ENCODE measurements at regions not wholly inside any gene's neighbourhood (a gene's known extent, or its start where the extent isn't known, plus 50 kb on each side); places are given as distances from the start of the nearest gene placed in this dataset.

DNA sequence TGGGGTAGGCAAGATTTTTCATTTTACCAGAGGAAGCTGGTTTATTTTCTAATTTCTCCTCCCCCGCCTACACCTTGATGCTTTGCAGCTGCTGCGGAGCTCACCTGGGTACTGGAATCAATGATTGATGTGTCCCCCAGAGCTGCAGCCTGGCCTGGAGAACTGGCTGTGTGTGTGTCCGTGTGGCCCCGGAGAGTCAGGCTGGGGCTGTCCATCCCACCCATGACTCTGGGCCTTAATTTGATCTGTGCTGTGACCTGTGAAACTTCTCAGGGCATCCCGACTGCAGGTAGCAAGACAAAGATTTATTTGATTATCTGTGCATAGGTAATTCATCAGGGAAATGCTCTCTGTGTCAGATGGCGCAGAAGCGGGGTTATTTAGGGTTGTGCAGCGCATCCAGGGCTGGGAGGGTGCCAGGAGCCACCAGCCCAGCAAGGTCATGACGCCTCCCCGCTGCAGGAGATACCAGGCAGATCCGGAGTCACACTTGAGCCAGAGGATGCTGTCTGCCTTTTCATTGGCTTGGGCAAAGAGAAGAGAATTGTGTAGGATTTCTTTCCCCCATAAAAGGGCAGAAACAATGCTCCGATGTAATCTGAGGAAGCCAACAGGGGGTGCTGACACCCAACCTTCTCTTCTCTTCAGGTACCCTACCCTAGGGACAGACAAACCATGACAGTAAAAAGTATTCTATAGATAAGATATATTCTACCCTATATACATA lies 346.6 kb downstream of the TSHZ3 start:
- in situ Hi-C loops (cut with MboI; ENCODE audit: low pct_unique_long_range_greater_than_20kb, low sequenced_read_pairs, unreplicated experiment) = no loop called here
- no peak for DNase-seq (ENCODE audit: low spot score)
- TF ChIP-seq CTCF (IDR thresholded peaks at IDR 0.05; ENCODE audit: extremely low read depth, insufficient read depth, missing control alignments) = no peak

GRCh38 chr19:31001991-31002390 lies 347.2 kb downstream of the TSHZ3 start:
- no peak for DNase-seq (ENCODE audit: low spot score)
- in situ Hi-C loops (cut with MboI; ENCODE audit: low pct_unique_long_range_greater_than_20kb, low sequenced_read_pairs, unreplicated experiment) = no loop called here
- TF ChIP-seq CTCF (IDR thresholded peaks at IDR 0.05; ENCODE audit: extremely low read depth, insufficient read depth, missing control alignments) = no peak

- DNase-seq (ENCODE audit: low spot score) = no peak
- no peak for TF ChIP-seq CTCF (IDR thresholded peaks at IDR 0.05; ENCODE audit: extremely low read depth, insufficient read depth, missing control alignments)
- in situ Hi-C loops (cut with MboI; ENCODE audit: low pct_unique_long_range_greater_than_20kb, low sequenced_read_pairs, unreplicated experiment) = no loop called here
Measured at GRCh38 chr19:31000913-31001312, 348.3 kb downstream of the TSHZ3 start.

DNA sequence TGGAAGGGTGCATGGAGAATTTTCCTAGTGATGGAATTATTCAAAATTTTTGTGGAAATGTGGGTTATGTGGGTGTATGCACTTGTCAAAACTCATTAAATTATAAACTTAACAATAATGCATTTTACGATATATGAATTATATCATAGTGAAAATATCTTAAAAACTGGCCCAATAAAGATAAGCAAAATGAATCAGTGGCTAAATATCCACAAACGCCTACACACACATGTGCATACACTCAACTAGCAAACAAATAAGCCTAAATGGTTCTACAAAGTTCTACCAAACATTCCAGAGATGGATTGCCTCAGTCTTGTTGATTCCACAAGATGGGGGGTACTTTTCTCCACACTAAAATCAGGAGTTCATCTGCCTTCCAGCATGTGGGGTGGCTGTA lies 349.5 kb downstream of the TSHZ3 start:
- DNase-seq (ENCODE audit: low spot score) = no peak
- TF ChIP-seq CTCF (IDR thresholded peaks at IDR 0.05; ENCODE audit: extremely low read depth, insufficient read depth, missing control alignments) = no peak
- in situ Hi-C loops (cut with MboI; ENCODE audit: low pct_unique_long_range_greater_than_20kb, low sequenced_read_pairs, unreplicated experiment) = no loop called here

DNA sequence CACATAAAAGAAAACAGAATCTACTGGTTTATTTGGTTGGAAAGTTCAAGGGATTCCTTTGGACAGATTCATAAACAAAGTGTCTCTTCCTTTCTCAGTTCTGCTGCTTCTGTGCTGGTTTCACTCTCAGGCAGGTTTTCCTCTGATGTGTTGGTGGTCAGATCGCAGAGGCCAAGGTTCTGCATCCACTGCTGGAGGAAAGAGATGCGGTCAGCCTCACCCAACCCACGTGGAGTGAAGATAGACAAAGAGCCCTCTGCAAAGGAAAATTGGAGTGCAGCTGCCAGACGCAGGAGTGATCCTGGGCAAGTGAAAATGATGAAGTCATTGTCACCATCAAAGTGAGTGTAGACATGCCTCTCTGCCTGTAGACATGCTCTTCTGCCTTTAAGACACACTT lies 352.0 kb downstream of the TSHZ3 start:
- no peak for TF ChIP-seq CTCF (IDR thresholded peaks at IDR 0.05; ENCODE audit: extremely low read depth, insufficient read depth, missing control alignments)
- in situ Hi-C loops (cut with MboI; ENCODE audit: low pct_unique_long_range_greater_than_20kb, low sequenced_read_pairs, unreplicated experiment) = no loop called here
- DNase-seq (ENCODE audit: low spot score) = no peak

GRCh38 chr19:30978639-30979038 lies 370.6 kb downstream of the TSHZ3 start:
- DNase-seq (ENCODE audit: low spot score) = no peak
- no peak for TF ChIP-seq CTCF (IDR thresholded peaks at IDR 0.05; ENCODE audit: extremely low read depth, insufficient read depth, missing control alignments)
- in situ Hi-C loops (cut with MboI; ENCODE audit: low pct_unique_long_range_greater_than_20kb, low sequenced_read_pairs, unreplicated experiment) = no loop called here
